GM21786 (cell line): ENCODE measurements at regions not wholly inside any gene's neighbourhood (a gene's known extent, or its start where the extent isn't known, plus 50 kb on each side); places are given as distances from the start of the nearest gene placed in this dataset.
"Not testable (repeated sequence)": the region's sequence is repeated elsewhere in the genome, so short reads cannot be mapped to it uniquely, and the experiment has no call there.

Source experiments
- ATAC-seq: cut with Tn5 transposase; IDR thresholded peaks from one replicate; pipeline ENCODE4 v1.9.1; 2021; ENCODE audit not compliant: unreplicated experiment

DNA sequence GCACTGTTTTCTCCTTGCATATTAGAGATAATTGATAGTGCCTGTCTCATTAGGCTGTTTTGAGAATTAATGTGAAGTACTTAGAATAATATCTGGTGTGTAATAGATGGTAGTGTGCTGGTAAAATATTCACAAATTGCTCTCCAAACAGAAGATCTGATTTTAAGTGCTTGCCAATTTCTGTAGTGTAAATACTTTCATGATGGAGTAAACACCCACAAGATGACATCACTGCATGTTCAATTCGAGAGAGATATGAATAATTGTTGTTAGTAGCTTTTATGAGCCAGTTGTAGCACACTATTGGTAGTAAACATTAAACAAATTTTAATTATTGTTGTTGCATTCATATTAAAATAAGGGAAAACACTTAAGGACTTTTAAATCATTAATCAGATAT is 392.3 kb upstream of the RIOK2 start:
- no peak for ATAC-seq

DNA sequence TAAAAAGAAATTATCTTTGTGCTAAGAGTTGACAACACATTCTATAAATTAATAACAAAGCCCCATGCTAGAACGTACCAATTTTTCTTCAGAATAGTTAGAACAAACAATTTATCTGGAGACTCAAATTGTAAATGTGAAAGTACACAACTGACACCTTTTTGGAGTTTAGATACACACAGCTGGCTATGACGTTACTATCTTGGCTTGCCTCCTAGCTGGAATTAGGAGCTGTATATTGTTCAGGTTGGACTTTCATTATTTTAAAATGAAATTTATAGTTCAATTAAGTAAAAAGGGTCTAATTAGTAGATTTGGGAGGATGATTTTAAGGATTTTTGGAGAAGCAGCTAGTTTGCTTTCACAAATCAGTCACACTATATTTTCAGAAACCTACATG is 393.9 kb upstream of the RIOK2 start:
- no peak for ATAC-seq

DNA sequence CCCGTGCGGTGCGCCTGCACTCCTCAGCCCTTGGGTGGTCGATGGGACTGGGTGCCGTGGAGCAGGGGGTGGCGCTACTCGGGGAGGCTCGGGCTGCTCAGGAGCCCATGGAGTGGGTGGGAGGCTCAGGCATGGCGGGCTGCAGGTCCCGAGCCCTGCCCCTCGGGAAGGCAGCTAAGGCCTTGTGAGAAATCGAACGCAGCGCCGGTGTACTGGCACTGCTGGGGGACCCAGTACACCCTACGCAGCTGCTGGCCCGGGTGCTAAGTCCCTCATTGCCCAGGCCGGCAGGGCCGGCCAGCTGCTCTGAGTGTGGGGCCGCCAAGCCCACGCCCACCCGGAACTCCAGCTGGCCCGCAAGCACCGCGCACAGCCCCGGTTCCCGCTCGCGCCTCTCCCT is 396.9 kb upstream of the RIOK2 start:
- not testable (repeated sequence) for ATAC-seq

DNA sequence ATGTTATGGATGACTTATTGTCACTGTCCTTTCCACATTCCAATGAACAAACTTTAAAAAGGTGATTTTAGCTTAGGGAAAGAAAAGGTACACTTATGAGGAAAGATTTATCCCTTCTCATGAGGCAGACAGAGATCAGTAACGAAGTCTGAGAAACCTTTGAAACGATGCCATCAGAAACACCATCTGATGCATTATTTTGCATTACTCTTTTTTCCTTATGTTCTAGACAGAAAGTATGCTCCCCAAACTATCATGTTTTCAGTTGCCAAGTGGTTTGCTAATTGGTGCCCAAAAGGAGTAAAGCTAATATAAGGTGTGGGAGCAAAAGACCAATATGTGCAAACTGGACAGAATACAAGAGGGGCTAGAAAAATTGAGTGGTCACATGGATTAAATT is 397.7 kb upstream of the RIOK2 start:
- ATAC-seq, result no peak

DNA sequence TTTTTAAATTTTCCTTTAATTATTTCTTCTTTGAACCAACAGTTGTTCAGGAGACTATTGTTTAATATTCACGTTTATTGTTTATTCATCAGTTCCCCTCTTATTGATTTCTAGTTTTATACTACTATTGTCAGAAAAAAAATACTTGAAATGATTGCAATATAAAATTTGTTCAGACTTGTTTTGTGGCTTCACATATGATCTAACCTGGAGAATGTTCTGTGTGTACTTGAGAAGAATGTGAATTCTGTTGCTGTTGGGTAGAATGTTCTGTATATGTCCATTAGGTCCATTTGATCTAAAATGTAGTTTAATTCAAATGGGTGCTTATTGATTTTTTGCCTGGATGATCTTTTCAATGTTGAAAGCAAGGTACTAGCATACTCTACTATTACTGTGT is 408.7 kb upstream of the RIOK2 start:
- no peak for ATAC-seq

DNA sequence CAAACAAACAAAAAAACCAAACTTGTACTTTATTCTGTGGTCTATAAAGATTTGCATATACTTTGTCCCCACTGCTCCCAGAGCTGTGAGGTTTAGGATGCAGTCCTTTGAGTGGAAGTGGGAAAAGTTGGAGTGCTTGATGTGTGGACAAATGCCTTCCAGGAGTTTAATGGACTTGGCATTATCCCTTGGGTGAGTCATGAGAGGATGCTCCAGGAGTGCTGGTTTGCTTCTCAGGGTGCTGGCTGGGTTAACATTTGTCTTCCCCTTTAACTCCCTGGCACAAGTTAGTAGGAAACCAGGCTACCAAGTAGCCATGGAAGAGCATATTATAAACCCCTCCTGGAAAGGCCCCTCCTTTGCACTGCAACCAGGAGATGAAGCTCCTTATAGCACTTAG is 417.4 kb upstream of the RIOK2 start:
- ATAC-seq, result no peak

DNA sequence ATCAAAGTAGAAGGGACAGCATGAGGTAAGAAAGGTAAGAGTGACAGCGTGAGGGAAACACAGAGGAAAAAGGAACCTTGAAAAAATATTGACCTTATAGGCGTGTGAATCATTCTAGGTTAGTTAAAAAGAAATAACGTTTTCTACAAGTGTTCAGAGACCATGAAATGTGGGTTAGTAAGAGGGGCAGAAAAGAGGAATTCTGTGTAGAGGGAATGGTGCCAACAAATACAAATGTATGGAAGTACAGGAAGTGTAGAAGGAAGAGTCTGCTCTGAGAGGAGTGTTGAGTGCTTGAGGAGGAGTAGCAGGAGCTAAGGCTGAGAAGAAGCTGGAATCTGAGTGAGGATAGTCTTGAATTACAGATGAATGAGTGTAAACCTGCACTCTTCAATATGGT is 418.6 kb upstream of the RIOK2 start:
- ATAC-seq, result no peak

DNA sequence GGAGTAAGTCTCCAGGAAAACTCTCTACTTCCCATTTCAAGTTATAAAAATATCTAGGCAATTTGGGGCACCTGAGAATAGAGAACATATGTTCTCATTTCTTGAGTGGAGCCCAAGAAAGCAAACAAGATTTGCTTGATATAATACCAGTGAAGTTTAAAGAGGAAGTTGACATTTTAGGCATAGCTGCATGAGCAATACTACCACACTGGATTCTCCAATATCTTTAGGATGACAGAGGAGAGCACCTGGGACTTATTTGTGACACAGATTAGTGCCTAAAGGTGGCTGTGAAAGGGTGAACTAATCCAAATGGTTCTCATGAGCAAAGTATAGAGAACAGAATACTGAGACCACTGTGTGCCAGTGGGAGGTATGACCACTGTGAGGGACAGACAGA is 423.5 kb upstream of the RIOK2 start:
- ATAC-seq, result no peak

DNA sequence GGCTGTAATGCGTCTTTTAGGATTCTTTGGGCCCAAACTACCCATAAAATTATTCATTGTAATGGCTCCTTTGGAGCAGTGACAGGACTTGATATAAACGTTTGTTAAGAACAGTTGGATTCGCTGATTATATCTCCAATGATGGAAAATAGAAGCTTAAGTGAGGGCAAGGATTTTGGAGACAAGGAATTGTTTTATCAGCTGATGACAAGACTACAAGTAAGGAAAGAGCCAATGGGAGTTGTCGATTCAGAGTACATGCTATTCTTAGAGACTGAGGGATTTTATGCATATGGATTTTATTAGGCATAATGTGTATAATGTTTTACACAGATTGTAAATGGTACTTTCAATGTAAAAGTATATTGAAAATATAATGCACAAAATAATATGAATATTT is 425.5 kb upstream of the RIOK2 start:
- no peak for ATAC-seq

DNA sequence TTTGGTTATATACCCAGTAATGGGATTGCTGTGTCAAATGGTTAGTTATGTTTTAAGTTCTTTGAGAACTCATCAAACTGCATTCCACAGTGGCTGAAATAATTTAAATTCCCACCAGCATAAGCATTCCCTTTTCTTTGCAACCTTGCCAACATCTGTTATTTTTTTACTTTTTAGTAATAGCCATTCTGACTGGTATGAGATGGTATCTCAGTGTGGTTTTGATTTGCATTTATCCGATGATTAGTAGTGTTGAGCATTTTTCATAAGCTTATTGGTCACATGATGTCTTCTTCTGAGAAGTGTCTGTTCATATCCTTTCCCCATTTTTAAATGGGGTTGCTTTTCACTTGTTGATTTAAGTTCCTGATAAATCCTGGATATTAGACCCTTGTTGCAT is 435.7 kb upstream of the RIOK2 start:
- no peak for ATAC-seq

DNA sequence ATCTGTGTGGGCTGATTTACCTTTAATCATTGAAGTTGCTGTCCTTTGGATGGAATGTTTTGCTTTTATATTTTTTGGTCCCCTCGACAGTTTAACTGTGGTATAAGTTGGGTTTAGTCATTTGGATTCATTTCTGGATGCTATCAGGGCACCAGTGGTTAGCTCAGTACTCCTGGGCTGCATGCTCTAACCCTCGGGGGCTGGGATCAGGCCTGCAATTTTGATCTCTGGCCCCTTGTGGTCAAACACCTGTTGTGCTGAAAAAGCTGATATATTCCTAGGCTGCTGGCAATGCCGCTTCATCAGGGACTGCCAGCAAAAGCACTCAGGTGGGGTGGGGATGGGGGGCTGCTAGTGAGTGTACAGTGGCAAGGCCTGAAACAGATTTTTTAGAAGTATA is 440.4 kb upstream of the RIOK2 start:
- no peak for ATAC-seq

DNA sequence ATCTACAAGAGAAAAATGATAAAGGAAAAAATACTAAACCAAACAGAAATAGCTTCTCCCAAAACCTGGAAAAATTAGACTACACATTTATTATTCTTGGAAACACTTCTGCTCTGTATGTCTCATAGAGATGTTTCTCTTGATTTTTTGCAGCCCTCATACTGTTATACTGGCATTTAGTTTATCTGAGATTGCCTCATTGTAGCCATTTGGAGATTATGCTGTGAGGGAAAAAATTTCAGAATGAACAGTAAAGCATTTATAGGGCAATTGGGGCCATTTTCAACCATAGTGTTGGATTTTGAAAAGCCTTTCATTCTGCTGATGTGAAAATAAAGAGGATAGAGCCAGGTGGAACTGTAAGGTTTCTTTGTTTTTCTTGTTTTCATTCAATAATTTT is 441.8 kb upstream of the RIOK2 start:
- ATAC-seq, result no peak

DNA sequence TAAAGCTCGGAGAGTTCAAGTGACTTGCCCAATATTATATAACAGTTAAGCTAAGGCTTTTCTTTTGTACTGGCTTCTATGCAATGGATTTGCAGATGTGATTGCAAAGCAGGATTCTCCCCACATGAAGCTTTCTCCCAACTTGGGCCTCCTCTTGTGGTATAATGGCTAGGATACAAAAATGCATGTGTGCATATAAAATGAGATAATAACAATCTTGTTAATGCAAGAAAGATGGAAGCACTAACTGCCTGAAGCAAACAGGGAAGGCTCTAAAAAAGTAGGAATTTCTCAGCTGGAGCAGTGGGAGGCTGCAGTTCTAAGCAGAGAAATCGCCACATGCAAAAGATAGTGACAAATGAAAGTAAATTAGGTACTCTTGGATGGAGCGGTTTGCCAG is 444.2 kb upstream of the RIOK2 start:
- ATAC-seq, result no peak

DNA sequence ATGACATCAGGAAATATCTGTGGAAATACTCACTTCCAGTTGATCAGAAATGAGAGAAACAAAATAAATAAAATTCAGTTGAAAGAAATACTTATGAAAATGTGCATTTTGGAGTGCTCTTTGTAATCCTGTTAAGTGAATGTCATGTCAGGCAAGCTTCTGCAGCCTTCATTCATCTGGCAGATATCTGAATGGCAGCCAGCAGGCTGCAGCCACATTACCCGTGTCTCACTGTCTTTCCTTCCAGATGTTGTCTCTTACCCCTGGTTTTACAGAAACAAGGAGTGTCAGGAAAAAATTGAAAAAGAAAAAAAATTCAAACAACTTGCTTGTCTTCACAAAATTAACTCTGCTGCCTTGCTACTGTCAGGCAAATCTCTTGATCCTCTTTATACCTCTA is 445.0 kb upstream of the RIOK2 start:
- no peak for ATAC-seq

DNA sequence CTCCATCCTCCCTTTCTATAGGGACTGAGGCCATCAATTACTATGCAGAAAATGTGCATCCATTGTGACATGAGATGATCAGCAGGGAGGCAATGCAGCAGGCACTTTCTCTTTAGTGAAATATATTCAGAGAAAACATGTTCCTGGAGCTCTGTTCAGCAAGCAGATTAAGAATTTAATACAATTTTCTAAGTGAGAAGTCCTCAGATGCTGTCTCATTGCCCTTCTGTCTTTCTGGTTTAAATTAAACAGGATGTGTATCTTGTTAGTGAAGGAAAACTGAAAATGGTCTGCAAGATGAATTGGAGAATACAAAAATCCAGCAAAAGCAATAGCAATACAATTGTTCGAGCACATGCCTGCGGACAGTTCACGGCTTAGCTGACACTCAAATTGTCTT is 445.8 kb upstream of the RIOK2 start:
- no peak for ATAC-seq

DNA sequence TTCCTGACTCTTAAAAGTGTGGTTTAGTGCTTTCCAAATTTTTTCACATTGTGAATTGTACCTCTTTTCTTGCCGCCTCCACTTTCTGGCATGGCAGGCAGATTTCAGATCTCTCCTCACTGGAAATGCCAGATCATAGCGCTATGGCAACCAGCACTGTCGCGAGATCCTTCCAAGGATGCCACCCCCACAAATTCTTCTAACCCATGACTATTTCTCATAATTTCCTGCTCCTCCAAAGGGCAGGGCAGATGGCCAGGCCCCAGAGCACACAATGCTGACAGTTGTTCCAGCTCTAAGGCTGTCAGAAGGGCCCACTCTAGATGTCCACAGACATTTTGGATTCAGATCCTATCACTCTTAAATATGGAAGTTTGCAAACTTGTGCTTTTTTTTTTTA is 446.2 kb upstream of the RIOK2 start:
- ATAC-seq, result no peak

DNA sequence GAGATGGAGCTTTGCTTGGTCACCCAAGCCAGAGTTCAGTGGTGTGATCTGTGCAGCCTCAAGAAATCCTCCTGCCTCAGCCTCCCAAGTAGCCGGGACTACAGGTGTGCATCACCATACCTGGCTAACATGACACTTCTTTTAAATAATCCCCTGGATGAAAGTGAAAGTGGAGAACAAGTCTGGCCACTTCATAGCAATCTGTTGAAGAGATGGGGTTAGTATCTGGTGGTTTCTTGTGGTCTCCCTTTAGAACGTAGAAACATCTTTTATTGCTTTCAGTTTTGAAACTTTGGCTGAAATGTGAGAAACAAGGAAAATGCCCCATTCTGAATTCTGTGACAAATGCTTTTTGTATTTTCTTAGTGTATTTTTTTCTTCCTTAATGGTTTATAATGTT is 452.5 kb upstream of the RIOK2 start:
- ATAC-seq, result peak; percentile 47

DNA sequence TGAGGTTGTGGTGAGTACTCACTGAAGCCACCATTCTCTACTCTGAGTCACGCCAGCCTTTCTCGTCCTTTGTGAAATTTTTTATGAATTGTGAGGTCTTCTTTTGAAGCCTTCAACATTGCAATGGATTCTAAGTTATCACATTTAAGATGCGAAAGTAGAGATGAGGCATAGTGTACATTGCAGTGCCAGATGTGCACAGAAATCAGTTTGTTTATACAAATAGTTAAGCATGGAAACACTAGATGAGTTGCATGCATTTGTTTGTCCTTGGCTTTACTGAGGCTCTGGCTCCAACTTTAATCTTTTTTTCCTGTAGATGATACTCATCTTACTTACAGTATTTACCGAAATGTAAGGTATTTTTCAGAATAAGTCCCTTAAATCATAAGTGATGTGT is 453.7 kb upstream of the RIOK2 start:
- ATAC-seq, result no peak

DNA sequence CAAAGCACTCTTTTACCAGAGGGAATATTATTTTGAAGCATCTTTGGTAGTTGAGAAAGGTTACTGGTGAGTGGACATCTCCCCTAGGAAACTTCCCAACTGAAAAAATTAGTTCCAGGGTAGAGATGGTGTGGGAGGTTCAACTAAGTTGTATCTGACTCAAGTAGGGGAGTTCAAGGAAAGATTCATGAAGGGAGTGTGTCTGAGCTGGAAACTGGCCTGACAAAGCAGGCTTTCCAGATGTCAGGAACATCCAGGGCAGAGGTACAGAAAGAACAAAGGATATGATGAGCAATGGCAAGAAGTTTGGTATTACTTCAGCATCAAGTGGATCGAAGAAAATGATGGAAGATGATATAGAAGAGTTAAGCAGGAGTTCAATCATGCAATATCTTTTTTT is 458.0 kb upstream of the RIOK2 start:
- no peak for ATAC-seq

DNA sequence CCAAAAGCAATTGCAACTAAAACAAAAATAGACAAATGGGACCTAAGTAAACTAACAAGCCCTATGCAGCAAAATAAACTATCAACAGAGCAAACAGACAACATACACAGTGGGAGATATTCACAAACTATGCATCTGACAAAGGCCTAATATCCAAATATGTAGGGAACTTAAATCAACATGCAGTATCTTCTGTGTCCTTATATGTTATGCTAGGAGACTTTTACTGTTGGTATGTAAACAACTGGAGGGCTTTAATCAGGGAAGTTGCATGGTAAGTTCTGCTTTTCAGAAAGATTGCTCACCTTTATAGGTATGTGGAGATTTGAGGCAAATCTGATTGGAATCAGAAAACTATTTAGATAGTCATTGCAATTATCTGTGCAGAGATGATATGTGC is 461.2 kb upstream of the RIOK2 start:
- ATAC-seq, result no peak

DNA sequence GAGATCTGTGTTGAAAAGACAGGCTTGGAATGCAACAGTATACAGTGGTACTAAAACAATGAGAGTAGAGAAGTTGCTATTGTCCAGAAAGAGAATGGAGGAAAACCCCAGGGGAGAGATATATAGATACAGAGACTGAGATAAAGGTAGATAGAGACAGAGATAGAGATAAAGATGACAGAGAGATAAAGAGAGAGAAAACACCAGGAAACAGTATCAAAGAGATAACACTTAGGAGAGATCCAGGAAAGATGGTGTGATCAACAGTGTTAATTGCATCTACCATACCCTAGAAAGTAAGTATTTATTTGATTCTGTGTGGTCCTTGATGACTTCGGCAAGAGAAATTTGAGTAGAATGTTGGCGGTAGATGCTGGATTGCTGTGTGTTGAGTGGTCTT is 461.8 kb upstream of the RIOK2 start:
- no peak for ATAC-seq

DNA sequence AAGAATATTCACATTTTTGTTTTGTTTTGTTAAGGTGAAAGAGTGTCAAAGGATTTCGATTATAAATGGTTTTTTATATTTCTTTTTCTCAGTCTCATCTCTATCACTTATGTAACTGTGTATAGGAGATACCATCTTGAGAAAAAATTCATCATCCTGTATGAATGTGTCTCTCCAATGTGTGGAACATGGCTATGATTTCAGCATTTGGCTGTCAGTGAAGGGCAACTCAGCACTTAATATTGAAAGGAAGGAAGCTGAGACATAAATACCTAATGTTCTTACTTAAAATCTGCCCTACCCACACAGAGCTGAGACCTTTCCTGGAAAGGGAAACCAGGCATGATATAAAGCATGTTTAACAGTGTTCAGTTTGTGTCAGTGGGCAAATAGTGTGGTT is 474.2 kb upstream of the RIOK2 start:
- ATAC-seq, result no peak

DNA sequence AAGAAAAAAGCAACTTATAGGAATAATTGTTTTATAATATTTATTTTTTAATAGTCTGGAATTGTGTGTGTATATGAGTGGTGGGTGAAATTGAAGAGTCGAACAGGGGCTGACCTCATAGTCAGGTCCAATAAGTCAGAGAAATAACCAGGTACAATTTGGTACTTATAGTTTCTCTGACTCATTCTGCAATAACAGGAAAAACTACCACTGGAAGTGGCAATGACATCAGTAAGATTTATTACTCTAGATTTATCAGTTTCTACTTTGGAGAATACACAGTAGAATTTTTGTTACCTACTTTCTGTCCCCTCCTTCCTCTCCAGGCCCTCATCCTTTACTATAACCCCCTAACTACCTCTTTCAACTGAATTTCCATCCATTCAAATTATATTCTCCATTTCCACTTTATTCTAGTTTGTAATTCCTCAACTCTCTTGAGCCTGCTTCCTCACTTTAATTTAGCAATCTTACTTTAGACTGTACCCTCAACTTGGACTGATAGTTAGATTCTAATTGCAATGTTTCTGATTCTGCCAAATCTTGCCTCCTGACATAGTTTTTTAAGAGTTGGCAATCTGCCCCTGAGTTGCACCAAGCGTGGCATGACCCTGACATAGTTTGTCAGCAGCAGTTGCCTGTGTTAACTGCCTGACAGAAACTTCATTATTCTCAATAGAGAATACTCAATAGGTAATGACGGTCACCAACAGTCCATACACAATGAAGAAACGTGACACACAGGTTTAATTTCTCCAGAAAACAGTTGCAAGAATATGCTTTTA is 475.3 kb upstream of the RIOK2 start:
- no peak for ATAC-seq

DNA sequence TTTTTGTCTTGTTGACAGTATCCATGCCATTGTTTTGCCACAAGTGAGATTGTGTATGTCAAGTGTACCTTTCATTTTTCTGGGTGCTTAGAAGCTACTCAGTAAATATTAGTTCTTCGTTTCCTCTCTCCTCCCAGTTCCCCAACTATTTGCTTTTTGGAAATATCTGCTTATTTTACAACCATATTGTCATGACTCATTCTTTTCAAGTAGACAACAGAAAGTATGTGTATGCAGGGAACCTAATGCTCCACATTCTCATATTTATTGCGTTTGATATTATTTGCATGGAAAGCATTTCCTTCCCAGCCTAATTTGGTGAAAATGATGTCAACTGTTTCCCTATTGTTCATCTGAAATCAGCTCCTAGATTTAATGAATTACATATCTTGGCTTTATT is 483.7 kb upstream of the RIOK2 start:
- ATAC-seq, result no peak
